GM10266 (cell line): ENCODE measurements at regions not wholly inside any gene's neighbourhood (a gene's known extent, or its start where the extent isn't known, plus 50 kb on each side); places are given as distances from the start of the nearest gene placed in this dataset.

ENCODE experiments used
- DNase-seq: peaks from one replicate; pipeline ENCODE4 v3.0.0; 2012; ENCODE audit errors: extremely low spot score
- TF ChIP-seq, protein P1 (sequence below): IDR thresholded peaks from 2 replicates; pipeline ENCODE4 v1.5.1; 2012; ENCODE audit warnings: mild to moderate bottlenecking, low read depth; ENCODE audit not compliant: control insufficient read depth, insufficient read depth; ENCODE audit errors: missing control alignments

DNA sequence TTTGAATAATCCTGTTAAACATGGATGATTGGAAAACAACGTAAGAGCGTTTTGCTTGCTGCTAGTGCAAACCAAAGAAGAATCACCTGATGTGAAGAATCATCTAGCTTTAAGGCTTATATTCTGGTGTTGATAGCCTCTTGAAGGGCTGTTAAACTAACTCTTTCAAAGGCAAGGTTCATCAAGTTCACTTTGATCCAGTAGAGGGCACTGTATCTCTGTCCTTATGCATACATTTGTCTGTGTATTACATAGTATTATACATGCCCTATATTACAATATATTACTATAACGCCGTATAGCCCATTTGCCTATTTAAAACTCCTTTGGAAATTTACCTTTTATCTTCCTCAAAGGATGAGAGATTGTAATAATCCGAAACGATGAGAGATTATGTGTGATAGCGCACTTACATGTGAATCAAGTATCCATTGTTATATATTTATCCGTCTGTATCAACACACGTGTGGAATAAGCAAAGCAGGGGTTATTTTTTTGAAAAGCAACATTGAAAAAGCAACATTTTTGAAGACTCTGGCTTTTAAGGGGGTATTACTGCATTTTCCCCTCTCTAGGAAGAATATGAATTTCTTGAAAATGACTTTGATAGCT, 50.8 kb upstream of the NRN1 start:
- DNase-seq, result peak; percentile 56
- TF ChIP-seq, protein P1, sequence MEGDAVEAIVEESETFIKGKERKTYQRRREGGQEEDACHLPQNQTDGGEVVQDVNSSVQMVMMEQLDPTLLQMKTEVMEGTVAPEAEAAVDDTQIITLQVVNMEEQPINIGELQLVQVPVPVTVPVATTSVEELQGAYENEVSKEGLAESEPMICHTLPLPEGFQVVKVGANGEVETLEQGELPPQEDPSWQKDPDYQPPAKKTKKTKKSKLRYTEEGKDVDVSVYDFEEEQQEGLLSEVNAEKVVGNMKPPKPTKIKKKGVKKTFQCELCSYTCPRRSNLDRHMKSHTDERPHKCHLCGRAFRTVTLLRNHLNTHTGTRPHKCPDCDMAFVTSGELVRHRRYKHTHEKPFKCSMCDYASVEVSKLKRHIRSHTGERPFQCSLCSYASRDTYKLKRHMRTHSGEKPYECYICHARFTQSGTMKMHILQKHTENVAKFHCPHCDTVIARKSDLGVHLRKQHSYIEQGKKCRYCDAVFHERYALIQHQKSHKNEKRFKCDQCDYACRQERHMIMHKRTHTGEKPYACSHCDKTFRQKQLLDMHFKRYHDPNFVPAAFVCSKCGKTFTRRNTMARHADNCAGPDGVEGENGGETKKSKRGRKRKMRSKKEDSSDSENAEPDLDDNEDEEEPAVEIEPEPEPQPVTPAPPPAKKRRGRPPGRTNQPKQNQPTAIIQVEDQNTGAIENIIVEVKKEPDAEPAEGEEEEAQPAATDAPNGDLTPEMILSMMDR, result peak; percentile 52
